KMS-11 (cell line): ENCODE measurements at regions not wholly inside any gene's neighbourhood (a gene's known extent, or its start where the extent isn't known, plus 50 kb on each side); places are given as distances from the start of the nearest gene placed in this dataset.

Experiments
- H2AFZ ChIP-seq: fragments of 200-600 bp; sonication (generic); 2 replicates; pipeline ENCODE4 v1.6.1; 2016; ENCODE audit warnings: antibody characterized with exemption, mixed run types, low read depth
- H3K27ac ChIP-seq: fragments of 200-600 bp; sonication (generic); 2 replicates; pipeline ENCODE4 v1.6.1; 2016; ENCODE audit warnings: mild to moderate bottlenecking, mixed run types
- H3K27me3 ChIP-seq: fragments of 200-600 bp; sonication (generic); 2 replicates; pipeline ENCODE4 v1.6.1; 2017; ENCODE audit warnings: mild to moderate bottlenecking, low read depth, mixed run types, moderate library complexity; ENCODE audit not compliant: insufficient read depth
- H3K36me3 ChIP-seq: fragments of 200-600 bp; sonication (generic); 2 replicates; pipeline ENCODE4 v1.6.1; 2017; ENCODE audit warnings: mild to moderate bottlenecking, mixed run types; ENCODE audit not compliant: insufficient read depth
- H3K4me1 ChIP-seq: fragments of 200-600 bp; sonication (generic); 2 replicates; pipeline ENCODE4 v1.6.1; 2016; ENCODE audit warnings: mild to moderate bottlenecking, low read depth, mixed run types; ENCODE audit not compliant: poor library complexity, severe bottlenecking
- H3K4me2 ChIP-seq: fragments of 200-600 bp; sonication (generic); 2 replicates; pipeline ENCODE4 v1.7.0; 2016; ENCODE audit warnings: mild to moderate bottlenecking, mixed run types
- H3K4me3 ChIP-seq: fragments of 200-600 bp; sonication (generic); IDR thresholded peaks from 2 replicates; pipeline ENCODE4 v1.6.1; 2017; ENCODE audit warnings: low read depth, low read length, mixed read lengths; ENCODE audit not compliant: insufficient read depth
- H3K79me2 ChIP-seq: fragments of 200-600 bp; sonication (generic); 2 replicates; pipeline ENCODE4 v1.6.1; 2016; ENCODE audit warnings: low read depth, mixed run types; ENCODE audit not compliant: insufficient read depth
- H3K9ac ChIP-seq: fragments of 200-600 bp; sonication (generic); 2 replicates; pipeline ENCODE4 v1.6.1; 2016; ENCODE audit warnings: mild to moderate bottlenecking, mixed run types
- H4K20me1 ChIP-seq: fragments of 200-600 bp; sonication (generic); 2 replicates; pipeline ENCODE4 v1.6.1; 2016; ENCODE audit warnings: mild to moderate bottlenecking, mixed run types; ENCODE audit not compliant: insufficient read depth
- TF ChIP-seq, protein P1 (sequence below): fragments of 200-600 bp; sonication (generic); conservative IDR thresholded peaks from 2 replicates; pipeline ENCODE4 v1.6.1; 2017; ENCODE audit warnings: low read depth, mild to moderate bottlenecking, antibody characterized with exemption, low read length, moderate library complexity, mixed read lengths

DNA sequence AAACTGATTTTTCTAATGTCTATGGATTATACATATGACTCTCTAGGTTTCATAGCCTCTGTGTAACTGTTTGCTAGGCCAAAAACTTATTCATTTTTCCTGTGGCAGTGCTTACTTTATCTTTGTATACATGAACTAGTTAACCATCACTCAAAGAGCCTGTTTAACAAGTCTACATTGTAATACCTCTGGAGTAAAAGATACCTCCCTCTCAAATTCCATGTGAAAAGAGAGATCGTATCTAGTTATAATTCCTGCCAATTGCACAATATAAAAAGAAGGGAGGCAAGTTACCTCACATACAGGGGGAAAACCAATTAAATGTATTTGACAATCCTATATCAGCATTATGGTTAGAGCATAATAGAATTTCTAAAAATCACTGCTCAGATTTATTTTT is 271.9 kb upstream of the ST8SIA4 start:
- TF ChIP-seq, protein P1, sequence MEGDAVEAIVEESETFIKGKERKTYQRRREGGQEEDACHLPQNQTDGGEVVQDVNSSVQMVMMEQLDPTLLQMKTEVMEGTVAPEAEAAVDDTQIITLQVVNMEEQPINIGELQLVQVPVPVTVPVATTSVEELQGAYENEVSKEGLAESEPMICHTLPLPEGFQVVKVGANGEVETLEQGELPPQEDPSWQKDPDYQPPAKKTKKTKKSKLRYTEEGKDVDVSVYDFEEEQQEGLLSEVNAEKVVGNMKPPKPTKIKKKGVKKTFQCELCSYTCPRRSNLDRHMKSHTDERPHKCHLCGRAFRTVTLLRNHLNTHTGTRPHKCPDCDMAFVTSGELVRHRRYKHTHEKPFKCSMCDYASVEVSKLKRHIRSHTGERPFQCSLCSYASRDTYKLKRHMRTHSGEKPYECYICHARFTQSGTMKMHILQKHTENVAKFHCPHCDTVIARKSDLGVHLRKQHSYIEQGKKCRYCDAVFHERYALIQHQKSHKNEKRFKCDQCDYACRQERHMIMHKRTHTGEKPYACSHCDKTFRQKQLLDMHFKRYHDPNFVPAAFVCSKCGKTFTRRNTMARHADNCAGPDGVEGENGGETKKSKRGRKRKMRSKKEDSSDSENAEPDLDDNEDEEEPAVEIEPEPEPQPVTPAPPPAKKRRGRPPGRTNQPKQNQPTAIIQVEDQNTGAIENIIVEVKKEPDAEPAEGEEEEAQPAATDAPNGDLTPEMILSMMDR = no peak
- no peak overlapping the region for H2AFZ ChIP-seq
- no peaks in the 10 kb centered on the region for H3K36me3 ChIP-seq
- H3K27me3 ChIP-seq = no peaks in the 10 kb centered on the region
- H3K4me2 ChIP-seq = no peak overlapping the region
- no peaks in the 10 kb centered on the region for H3K79me2 ChIP-seq
- no peak overlapping the region for H3K4me3 ChIP-seq
- H3K27ac ChIP-seq = no peak overlapping the region
- H3K9ac ChIP-seq = no peak overlapping the region
- H3K4me1 ChIP-seq = no peaks in the 10 kb centered on the region
- H4K20me1 ChIP-seq = no peaks in the 10 kb centered on the region

DNA sequence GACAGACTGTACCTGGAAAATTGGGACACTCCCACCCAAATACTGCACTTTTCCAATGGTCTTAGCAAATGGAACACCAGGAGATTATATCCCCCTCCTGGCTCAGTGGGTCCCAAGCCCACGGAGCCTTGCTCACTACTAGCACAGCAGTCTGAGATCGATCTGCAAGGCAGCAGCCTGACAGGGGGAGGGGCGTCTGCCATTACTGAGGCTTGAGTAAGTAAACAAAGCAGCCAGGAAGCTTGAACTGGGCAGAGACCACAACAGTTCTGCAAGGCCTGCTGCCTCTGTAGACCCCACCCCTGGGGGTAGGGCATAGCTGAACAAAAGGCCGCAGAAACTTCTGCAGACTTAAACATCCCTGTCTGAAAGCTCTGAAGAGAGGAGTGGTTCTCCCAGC is 260.0 kb upstream of the ST8SIA4 start:
- Histone ChIP-seq H4K20me1 (no peaks in the 10 kb centered on the region), H3K79me2 (no peaks in the 10 kb centered on the region), H3K4me3 (no peak overlapping the region)

DNA sequence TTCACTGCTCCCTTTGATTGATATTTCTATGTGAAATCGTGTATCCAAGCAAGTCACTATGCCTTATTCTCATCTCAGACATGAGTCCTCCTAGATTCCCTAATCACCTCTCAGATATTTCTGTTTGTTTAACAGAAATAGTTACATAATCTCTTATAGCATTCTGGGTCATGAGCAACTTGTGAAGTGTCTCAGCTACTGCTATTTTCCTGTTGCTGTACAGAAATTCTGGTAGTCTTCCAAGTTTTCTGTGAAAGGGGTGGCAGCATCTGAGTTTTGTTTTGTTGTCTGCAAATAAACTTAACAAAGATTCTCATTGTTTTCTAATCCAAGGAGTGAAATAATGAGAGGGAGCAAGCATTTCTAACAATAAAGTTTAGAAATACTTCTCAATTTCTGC is 256.9 kb upstream of the ST8SIA4 start:
- Histone ChIP-seq H3K9ac (no peak overlapping the region), H4K20me1 (no peaks in the 10 kb centered on the region), H3K4me2 (no peak overlapping the region), H3K36me3 (no peaks in the 10 kb centered on the region), H3K4me3 (no peak overlapping the region), H3K27me3 (no peaks in the 10 kb centered on the region), H2AFZ (no peak overlapping the region), H3K79me2 (no peaks in the 10 kb centered on the region), H3K4me1 (no peaks in the 10 kb centered on the region), H3K27ac (no peak overlapping the region)
- TF ChIP-seq, protein P1 = no peak

More for the DNA sequence above, 260.0 kb upstream of the ST8SIA4 start:
- TF ChIP-seq, protein P1 = no peak
- no peaks in the 10 kb centered on the region for H3K27me3 ChIP-seq
- H3K9ac ChIP-seq = no peak overlapping the region
- no peaks in the 10 kb centered on the region for H3K4me1 ChIP-seq
- H3K36me3 ChIP-seq = no peaks in the 10 kb centered on the region
- no peak overlapping the region for H3K4me2 ChIP-seq
- H2AFZ ChIP-seq = no peak overlapping the region
- H3K27ac ChIP-seq = no peak overlapping the region

DNA sequence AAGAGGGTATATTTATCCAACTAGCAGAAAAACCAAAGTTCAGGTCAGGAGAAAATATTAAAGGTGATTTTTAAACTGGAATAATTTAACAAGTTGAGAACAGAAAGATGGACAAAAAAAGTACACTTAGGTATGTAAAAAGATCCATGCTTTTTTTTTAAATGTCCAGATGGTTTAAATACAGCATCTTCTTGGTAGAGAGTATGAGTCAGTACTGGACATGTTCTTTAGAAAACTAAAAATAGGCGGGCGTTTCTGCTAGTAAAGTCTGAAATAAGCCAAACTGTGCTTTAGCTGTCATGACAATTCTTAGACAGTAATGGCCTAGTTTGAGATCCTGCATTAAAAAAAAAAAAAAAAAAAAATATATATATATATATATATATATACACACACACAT is 255.9 kb upstream of the ST8SIA4 start:
- H3K4me2 ChIP-seq = no peak overlapping the region
- no peak overlapping the region for H3K27ac ChIP-seq
- no peak overlapping the region for H3K4me3 ChIP-seq
- no peak overlapping the region for H2AFZ ChIP-seq
- no peaks in the 10 kb centered on the region for H3K79me2 ChIP-seq
- TF ChIP-seq, protein P1 = no peak
- no peaks in the 10 kb centered on the region for H4K20me1 ChIP-seq
- H3K36me3 ChIP-seq = no peaks in the 10 kb centered on the region
- H3K27me3 ChIP-seq = no peaks in the 10 kb centered on the region
- no peaks in the 10 kb centered on the region for H3K4me1 ChIP-seq
- H3K9ac ChIP-seq = no peak overlapping the region
